Stomach (tissue), 4 donors: ENCODE measurements at regions not wholly inside any gene's neighbourhood (a gene's known extent, or its start where the extent isn't known, plus 50 kb on each side); places are given as distances from the start of the nearest gene placed in this dataset.

ENCODE experiments used
- CTCF ChIP-seq, 7 experiments: fragments of 450-650 bp in 4 of 7; fragments of 200-600 bp in 3 of 7; sonication (generic) in 3 of 7; IDR thresholded peaks; one replicate each; pipeline ENCODE4 v1.5.1; 2016 to 2019; ENCODE audit warnings: antibody characterized with exemption in 7 of 7, control low read depth in 2 of 7, mild to moderate bottlenecking in 1 of 7
- POLR2A ChIP-seq, 4 donors: fragments of 450-650 bp; IDR thresholded peaks; one replicate each; pipeline ENCODE4 v1.6.1; 2016; ENCODE audit warnings: antibody characterized with exemption in 4 of 4, control low read depth in 2 of 4, mild to moderate bottlenecking in 1 of 4, moderate library complexity in 1 of 4

GRCh38 chr20:48211847-48212246, 426.6 kb upstream of the SULF2 start:
- TF ChIP-seq POLR2A (IDR thresholded peaks at IDR 0.05) = no peak
- no peak for TF ChIP-seq CTCF (IDR thresholded peaks at IDR 0.05)
